ENCODE measurements at regions not wholly inside any gene's neighbourhood (a gene's known extent, or its start where the extent isn't known, plus 50 kb on each side); places are given as distances from the start of the nearest gene placed in this dataset.

DNA sequence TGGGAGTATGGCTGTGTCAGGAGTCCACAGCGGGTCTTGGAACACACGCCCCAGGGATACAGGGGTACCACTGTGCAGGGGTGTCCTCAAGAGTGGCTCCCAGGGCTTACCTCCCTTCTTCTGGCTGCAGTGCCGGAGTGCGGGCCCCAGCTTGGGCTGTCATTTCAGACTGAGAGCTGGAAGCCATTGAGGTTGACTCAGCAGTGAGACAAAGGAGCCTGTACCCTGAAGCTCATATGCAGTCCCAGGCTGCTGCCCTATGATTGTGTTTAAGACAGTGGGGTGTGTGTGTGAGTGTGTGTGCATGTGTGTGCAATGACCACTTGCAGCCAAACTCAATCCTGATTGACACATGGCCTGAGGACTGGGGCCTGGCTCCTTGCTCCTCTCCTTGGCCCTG lies 167.7 kb upstream of the AFDN start:
- H2AFZ ChIP-seq (ENCODE audit: low read length), result no peak overlapping the region

GRCh38 chr6:167660424-167660823 lies 166.3 kb upstream of the AFDN start:
- Histone ChIP-seq H3K9me3 (replicated peaks; ENCODE audit: insufficient read depth, low read length) (no peaks in the 10 kb centered on the region), H3F3A (ENCODE audit: insufficient read depth, low read length) (no peaks in the 10 kb centered on the region), H3K4me1 (ENCODE audit: low read length) (no peaks in the 10 kb centered on the region), H3K4me3 (ENCODE audit: low read length) (no peak overlapping the region), H3K36me3 (replicated peaks; ENCODE audit: insufficient read depth, low read length) (no peaks in the 10 kb centered on the region), H3K27ac (ENCODE audit: low read length) (no peak overlapping the region), H2AFZ (ENCODE audit: low read length) (no peak overlapping the region), H3K4me2 (ENCODE audit: low read depth, low read length) (no peak overlapping the region), H3K9me2 (replicated peaks; ENCODE audit: insufficient read depth, low read length) (no peaks in the 10 kb centered on the region), H3K9ac (ENCODE audit: low read length) (no peak overlapping the region), H3K79me2 (ENCODE audit: low read length) (no peaks in the 10 kb centered on the region), H3K27me3 (replicated peaks; ENCODE audit: insufficient read depth, low read length) (no peaks in the 10 kb centered on the region), H4K20me1 (ENCODE audit: insufficient read depth, low read length) (no peaks in the 10 kb centered on the region)
- no peak for DNase-seq
- no peak for TF ChIP-seq EZH2phosphoT487 (IDR thresholded peaks at IDR 0.05; ENCODE audit: low read length)
- TF ChIP-seq EZH2 (optimal IDR thresholded peaks at IDR 0.05; ENCODE audit: low read depth, low read length), result no peak
- TF ChIP-seq, protein P1, sequence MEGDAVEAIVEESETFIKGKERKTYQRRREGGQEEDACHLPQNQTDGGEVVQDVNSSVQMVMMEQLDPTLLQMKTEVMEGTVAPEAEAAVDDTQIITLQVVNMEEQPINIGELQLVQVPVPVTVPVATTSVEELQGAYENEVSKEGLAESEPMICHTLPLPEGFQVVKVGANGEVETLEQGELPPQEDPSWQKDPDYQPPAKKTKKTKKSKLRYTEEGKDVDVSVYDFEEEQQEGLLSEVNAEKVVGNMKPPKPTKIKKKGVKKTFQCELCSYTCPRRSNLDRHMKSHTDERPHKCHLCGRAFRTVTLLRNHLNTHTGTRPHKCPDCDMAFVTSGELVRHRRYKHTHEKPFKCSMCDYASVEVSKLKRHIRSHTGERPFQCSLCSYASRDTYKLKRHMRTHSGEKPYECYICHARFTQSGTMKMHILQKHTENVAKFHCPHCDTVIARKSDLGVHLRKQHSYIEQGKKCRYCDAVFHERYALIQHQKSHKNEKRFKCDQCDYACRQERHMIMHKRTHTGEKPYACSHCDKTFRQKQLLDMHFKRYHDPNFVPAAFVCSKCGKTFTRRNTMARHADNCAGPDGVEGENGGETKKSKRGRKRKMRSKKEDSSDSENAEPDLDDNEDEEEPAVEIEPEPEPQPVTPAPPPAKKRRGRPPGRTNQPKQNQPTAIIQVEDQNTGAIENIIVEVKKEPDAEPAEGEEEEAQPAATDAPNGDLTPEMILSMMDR (IDR thresholded peaks at IDR 0.05; ENCODE audit: low read length), result no peak

More for the DNA sequence above, 167.7 kb upstream of the AFDN start:
- no peak for DNase-seq
- Histone ChIP-seq H3K9me2 (replicated peaks; ENCODE audit: insufficient read depth, low read length) (no peaks in the 10 kb centered on the region), H3K36me3 (replicated peaks; ENCODE audit: insufficient read depth, low read length) (no peaks in the 10 kb centered on the region), H3K79me2 (ENCODE audit: low read length) (no peaks in the 10 kb centered on the region), H3F3A (ENCODE audit: insufficient read depth, low read length) (no peaks in the 10 kb centered on the region), H3K4me3 (ENCODE audit: low read length) (no peak overlapping the region), H3K27me3 (replicated peaks; ENCODE audit: insufficient read depth, low read length) (no peaks in the 10 kb centered on the region), H3K4me2 (ENCODE audit: low read depth, low read length) (no peak overlapping the region), H3K9me3 (replicated peaks; ENCODE audit: insufficient read depth, low read length) (no peaks in the 10 kb centered on the region), H3K4me1 (ENCODE audit: low read length) (no peaks in the 10 kb centered on the region), H3K27ac (ENCODE audit: low read length) (no peak overlapping the region), H3K9ac (ENCODE audit: low read length) (no peak overlapping the region), H4K20me1 (ENCODE audit: insufficient read depth, low read length) (no peaks in the 10 kb centered on the region)
- TF ChIP-seq EZH2phosphoT487 (IDR thresholded peaks at IDR 0.05; ENCODE audit: low read length) (no peak), EZH2 (optimal IDR thresholded peaks at IDR 0.05; ENCODE audit: low read depth, low read length) (no peak)
- TF ChIP-seq, protein P1 (IDR thresholded peaks at IDR 0.05; ENCODE audit: low read length), result no peak

DNA sequence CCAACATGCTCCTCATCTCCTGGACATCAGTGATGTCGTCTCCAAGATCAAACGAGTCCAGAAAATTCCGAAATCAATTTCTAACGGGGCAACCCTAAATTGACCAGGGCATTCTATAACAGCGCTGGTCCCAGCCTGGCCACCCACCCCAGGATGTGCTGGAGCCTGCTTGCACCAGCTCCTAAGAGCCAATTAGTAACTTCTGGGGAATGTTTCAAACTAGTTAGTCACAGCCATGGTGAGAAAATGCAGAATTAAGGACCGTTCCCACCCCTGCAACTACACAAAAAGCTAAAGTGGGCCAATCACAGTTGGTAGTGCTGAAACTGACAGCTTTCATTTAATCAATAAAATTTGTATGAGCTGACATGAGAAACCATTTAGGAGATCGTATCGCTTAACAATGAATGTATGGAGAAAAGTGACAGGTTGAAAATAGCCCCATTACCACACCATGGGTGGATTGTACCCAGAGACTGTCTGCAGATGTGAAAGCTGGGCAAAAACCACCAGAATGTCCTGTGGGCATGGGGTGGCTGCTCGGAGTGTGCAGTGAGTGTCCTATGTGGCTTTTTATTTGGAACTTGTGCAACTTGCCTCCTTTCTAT lies 165.7 kb upstream of the AFDN start:
- Histone ChIP-seq H2AFZ (ENCODE audit: low read length) (no peak overlapping the region), H3K79me2 (ENCODE audit: low read length) (no peaks in the 10 kb centered on the region), H3K27ac (ENCODE audit: low read length) (no peak overlapping the region), H3K27me3 (replicated peaks; ENCODE audit: insufficient read depth, low read length) (no peaks in the 10 kb centered on the region), H3K9me3 (replicated peaks; ENCODE audit: insufficient read depth, low read length) (no peaks in the 10 kb centered on the region), H4K20me1 (ENCODE audit: insufficient read depth, low read length) (no peaks in the 10 kb centered on the region), H3K36me3 (replicated peaks; ENCODE audit: insufficient read depth, low read length) (no peaks in the 10 kb centered on the region), H3K4me2 (ENCODE audit: low read depth, low read length) (no peak overlapping the region), H3K4me3 (ENCODE audit: low read length) (no peak overlapping the region), H3F3A (ENCODE audit: insufficient read depth, low read length) (no peaks in the 10 kb centered on the region), H3K9me2 (replicated peaks; ENCODE audit: insufficient read depth, low read length) (no peaks in the 10 kb centered on the region), H3K9ac (ENCODE audit: low read length) (no peak overlapping the region), H3K4me1 (ENCODE audit: low read length) (no peaks in the 10 kb centered on the region)
- DNase-seq, result no peak
- TF ChIP-seq EZH2phosphoT487 (IDR thresholded peaks at IDR 0.05; ENCODE audit: low read length) (no peak), EZH2 (optimal IDR thresholded peaks at IDR 0.05; ENCODE audit: low read depth, low read length) (no peak)
- TF ChIP-seq, protein P1 (IDR thresholded peaks at IDR 0.05; ENCODE audit: low read length), result no peak

Data from MM.1S (cell line).